GM12878 (cell line): ENCODE measurements at regions not wholly inside any gene's neighbourhood (a gene's known extent, or its start where the extent isn't known, plus 50 kb on each side); places are given as distances from the start of the nearest gene placed in this dataset.
"Not testable (repeated sequence)": the region's sequence is repeated elsewhere in the genome, so short reads cannot be mapped to it uniquely, and the experiment has no call there.

Experiments used
- CTCF ChIP-seq, 3 experiments: IDR thresholded peaks in 2 of 3; conservative IDR thresholded peaks in 1 of 3; 2 replicates each; pipeline ENCODE4 v1.5.1; 2011; ENCODE audit warnings: low read depth in 3 of 3, low read length in 3 of 3, mild to moderate bottlenecking in 3 of 3, control low read depth in 2 of 3, moderate library complexity in 2 of 3, inconsistent platforms in 1 of 3, mixed read lengths in 1 of 3; ENCODE audit not compliant: control insufficient read depth in 2 of 3, insufficient read depth in 1 of 3; ENCODE audit errors: extremely low read depth in 1 of 3
- FOXM1 ChIP-seq: IDR thresholded peaks from 2 replicates; pipeline ENCODE4 v1.6.1; 2012; ENCODE audit warnings: low read depth, mild to moderate bottlenecking, inconsistent platforms, low read length, moderate library complexity
- HCFC1 ChIP-seq: fragments of 150-350 bp; IDR thresholded peaks from 2 replicates; pipeline ENCODE4 v1.6.1; 2014; ENCODE audit warnings: low read length
- MYC ChIP-seq: IDR thresholded peaks from 2 replicates; pipeline ENCODE4 v1.6.1; 2011; ENCODE audit warnings: mild to moderate bottlenecking, low read length, moderate library complexity, inconsistent platforms; ENCODE audit not compliant: insufficient read depth, insufficient replicate concordance, insufficient read length, severe bottlenecking
- POLR2A ChIP-seq: IDR thresholded peaks from 2 replicates; pipeline ENCODE4 v1.6.1; 2011; ENCODE audit warnings: low read depth, mild to moderate bottlenecking, low read length
- POLR2AphosphoS5 ChIP-seq: IDR thresholded peaks from 2 replicates; pipeline ENCODE4 v1.6.1; 2011; ENCODE audit warnings: mild to moderate bottlenecking, low read length, inconsistent platforms

GRCh38 chr9:64486067-64486466 is 798.9 kb downstream of the FOXD4L5 start:
- TF ChIP-seq HCFC1; MYC; FOXM1; CTCF (IDR thresholded peaks at IDR 0.05 in 2 of 3, conservative IDR thresholded peaks at IDR 0.05 in 1 of 3; ENCODE audit: control insufficient read depth in 2 of 3, extremely low read depth in 1 of 3, insufficient read depth in 1 of 3, low read depth in 3 of 3, low read length in 3 of 3); POLR2A; POLR2AphosphoS5: not testable (repeated sequence)
